ENCODE measurements at regions not wholly inside any gene's neighbourhood (a gene's known extent, or its start where the extent isn't known, plus 50 kb on each side); places are given as distances from the start of the nearest gene placed in this dataset.

GRCh38 chr18:41418598-41418997 lies 536.4 kb upstream of the PIK3C3 start:
- no peak for TF ChIP-seq CTCF (IDR thresholded peaks at IDR 0.05)
- TF ChIP-seq POLR2A (IDR thresholded peaks at IDR 0.05), result no peak
